Astrocyte (in vitro differentiated cells and primary cell): ENCODE measurements at regions not wholly inside any gene's neighbourhood (a gene's known extent, or its start where the extent isn't known, plus 50 kb on each side); places are given as distances from the start of the nearest gene placed in this dataset.

Experiments used
- EZH2 ChIP-seq: IDR thresholded peaks from 2 replicates; pipeline ENCODE4 v1.6.1; 2012; ENCODE audit warnings: mild to moderate bottlenecking, low read length, inconsistent platforms; ENCODE audit not compliant: insufficient read depth
- TF ChIP-seq, protein P1 (sequence below): IDR thresholded peaks from 2 replicates; pipeline ENCODE4 v1.5.1; 2011; ENCODE audit warnings: low read depth, mild to moderate bottlenecking, inconsistent platforms, low read length, moderate library complexity; ENCODE audit not compliant: insufficient read depth

DNA sequence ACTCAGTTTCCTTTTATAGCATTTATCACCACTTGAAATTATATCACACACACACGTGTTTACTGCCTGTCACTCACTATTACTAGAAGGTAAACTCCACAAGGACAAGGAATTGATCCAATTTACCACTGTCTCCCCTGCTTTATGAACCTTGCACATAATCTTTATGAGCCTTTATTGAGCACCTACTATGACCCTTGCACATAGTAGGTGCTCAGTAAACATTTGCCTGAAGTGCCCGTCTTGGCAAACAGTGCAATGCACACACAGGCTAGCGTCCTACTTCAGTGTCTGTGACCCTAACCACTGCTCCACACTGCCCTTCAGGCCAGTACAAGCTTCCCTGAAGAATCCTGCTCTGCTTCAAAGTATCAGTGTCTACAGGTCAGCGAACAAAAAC, 237.7 kb upstream of the TMC3 start:
- TF ChIP-seq, protein P1, sequence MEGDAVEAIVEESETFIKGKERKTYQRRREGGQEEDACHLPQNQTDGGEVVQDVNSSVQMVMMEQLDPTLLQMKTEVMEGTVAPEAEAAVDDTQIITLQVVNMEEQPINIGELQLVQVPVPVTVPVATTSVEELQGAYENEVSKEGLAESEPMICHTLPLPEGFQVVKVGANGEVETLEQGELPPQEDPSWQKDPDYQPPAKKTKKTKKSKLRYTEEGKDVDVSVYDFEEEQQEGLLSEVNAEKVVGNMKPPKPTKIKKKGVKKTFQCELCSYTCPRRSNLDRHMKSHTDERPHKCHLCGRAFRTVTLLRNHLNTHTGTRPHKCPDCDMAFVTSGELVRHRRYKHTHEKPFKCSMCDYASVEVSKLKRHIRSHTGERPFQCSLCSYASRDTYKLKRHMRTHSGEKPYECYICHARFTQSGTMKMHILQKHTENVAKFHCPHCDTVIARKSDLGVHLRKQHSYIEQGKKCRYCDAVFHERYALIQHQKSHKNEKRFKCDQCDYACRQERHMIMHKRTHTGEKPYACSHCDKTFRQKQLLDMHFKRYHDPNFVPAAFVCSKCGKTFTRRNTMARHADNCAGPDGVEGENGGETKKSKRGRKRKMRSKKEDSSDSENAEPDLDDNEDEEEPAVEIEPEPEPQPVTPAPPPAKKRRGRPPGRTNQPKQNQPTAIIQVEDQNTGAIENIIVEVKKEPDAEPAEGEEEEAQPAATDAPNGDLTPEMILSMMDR: no peak
- TF ChIP-seq EZH2: no peak
